Right cardiac atrium (tissue), 5 donors: ENCODE measurements at regions not wholly inside any gene's neighbourhood (a gene's known extent, or its start where the extent isn't known, plus 50 kb on each side); places are given as distances from the start of the nearest gene placed in this dataset.
"Not testable (repeated sequence)": the region's sequence is repeated elsewhere in the genome, so short reads cannot be mapped to it uniquely, and the experiment has no call there.

Experiments
- ATAC-seq, 2 donors: fragments of 200-7000 bp; cut with Tn5 transposase; one replicate each; pipeline versions ENCODE4 v1.8.0 to v1.9.1; 2020; ENCODE audit warnings: moderate library complexity in 2 of 2, mild to moderate bottlenecking in 1 of 2
- DNase-seq, 3 donors: peaks; one replicate each; pipeline ENCODE4 v3.0.0-alpha.2; 2020
- H3K27ac ChIP-seq: one replicate; pipeline ENCODE4 v1.5.1; 2013; ENCODE audit warnings: mild to moderate bottlenecking, low read length, control low read depth, moderate library complexity
- H3K27me3 ChIP-seq: one replicate; pipeline ENCODE4 v1.6.1; 2013; ENCODE audit not compliant: control insufficient read depth, insufficient read depth
- H3K4me1 ChIP-seq: one replicate; pipeline ENCODE4 v1.6.1; 2013; ENCODE audit warnings: low read length; ENCODE audit not compliant: control insufficient read depth, insufficient read depth
- H3K4me3 ChIP-seq: one replicate; pipeline ENCODE4 v1.5.1; 2013; ENCODE audit warnings: low read length, control low read depth
- H3K9me3 ChIP-seq: one replicate; pipeline ENCODE4 v1.6.1; 2013; ENCODE audit warnings: low read length; ENCODE audit not compliant: control insufficient read depth
- WGBS: extraction: QIAGEN DNeasy Blood & Tissue Kit; methylation state at CpG from one replicate; pipeline ENCODE4 v1.1.7; 2013; 5-methylcytosine and 5-hydroxymethylcytosine counted together
- intact Hi-C, 4 donors: fragments of 100-400 bp; cut with DNase I; formaldehyde crosslinking; loops; one replicate each; pipeline versions ENCODE4 v1.11.0 to v1.14.0; 2022 to 2023
- donor health status: healthy with polysubstance abuse.
- donor health status: DM: no; HTN: yes; CAD: no.
- donor health status: DM: no; HTN: no; CAD: no.
- donor health status: DM: no; HTN: yes; CAD: no; lungs with severe emphysema.
- donor health status: DM: yes; HTN: yes; CAD: no.

DNA sequence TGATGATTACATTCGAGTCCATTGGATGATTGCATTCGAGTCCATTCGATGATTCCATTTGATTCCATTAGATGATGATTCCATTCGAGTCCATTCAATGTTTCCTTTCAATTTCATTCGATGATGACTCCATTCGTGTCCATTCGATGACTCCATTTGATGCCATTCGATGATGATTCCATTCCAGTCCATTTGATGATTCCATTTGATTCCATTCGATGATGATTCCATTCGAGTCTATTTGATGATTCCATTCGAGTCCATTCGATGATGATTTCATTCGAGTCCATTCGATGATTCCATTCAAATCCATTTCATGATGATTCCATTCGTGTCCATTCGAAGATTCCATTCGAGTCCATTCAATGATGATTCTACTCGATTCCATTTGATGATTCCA is 1109.7 kb downstream of the RPIA start:
- H3K4me3 ChIP-seq, H3K4me1 ChIP-seq, H3K27me3 ChIP-seq, DNase-seq, intact Hi-C loops, H3K27ac ChIP-seq, H3K9me3 ChIP-seq, ATAC-seq: not testable (repeated sequence)
- 73% methylated on average over 18 of the region's 18 CpGs for WGBS

DNA sequence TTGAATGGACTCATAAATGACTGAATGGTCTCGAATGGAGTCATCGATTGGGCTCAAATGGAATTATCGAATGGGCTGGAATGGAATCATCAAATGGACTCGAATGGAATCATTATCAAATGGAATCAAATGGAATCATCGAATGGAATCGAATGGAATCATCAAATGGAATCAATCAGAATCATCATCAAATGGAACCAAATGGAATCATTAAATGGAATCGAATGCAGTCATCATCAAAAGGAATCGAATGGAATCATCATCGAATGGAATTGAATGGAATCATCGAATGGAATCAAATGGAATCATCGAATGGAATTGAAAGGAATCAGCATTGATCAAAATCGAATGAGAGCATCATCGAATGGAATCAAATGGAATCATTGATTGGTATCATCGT is 1114.9 kb downstream of the RPIA start:
- H3K9me3 ChIP-seq, intact Hi-C loops, H3K27me3 ChIP-seq, H3K27ac ChIP-seq, ATAC-seq, H3K4me3 ChIP-seq, H3K4me1 ChIP-seq, DNase-seq: not testable (repeated sequence)
- WGBS, result 78% methylated on average over 14 of the region's 14 CpGs

- ATAC-seq (no peak), DNase-seq (no peak)
- WGBS, result 73% methylated on average over 11 of the region's 11 CpGs
- Histone ChIP-seq H3K4me3 (no peak overlapping the region), H3K4me1 (no peaks in the 10 kb centered on the region), H3K27me3 (no peaks in the 10 kb centered on the region), H3K27ac (no peak overlapping the region), H3K9me3 (no peaks in the 10 kb centered on the region)
- intact Hi-C loops, result no loop called here
Measured at GRCh38 chr2:89811295-89811694, 1119.8 kb downstream of the RPIA start.

DNA sequence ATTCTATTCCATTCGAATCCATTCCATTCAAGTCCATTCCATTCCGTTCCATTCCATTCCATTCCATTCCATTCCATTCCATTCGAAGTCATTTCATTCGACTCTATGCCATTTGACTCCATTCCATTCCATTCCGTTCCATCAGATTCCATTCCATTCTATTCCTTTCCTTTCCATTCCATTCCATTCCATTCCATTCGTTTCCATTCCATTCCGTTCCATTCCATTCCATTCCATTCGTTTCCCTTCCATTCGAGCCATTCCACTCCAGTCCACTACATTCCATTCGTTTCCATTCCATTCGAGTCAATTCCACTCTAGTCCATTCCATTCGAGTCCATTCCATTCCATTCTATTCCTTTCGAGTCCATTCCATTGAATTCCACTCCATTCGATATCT is 1120.4 kb downstream of the RPIA start:
- H3K9me3 ChIP-seq, intact Hi-C loops, H3K4me3 ChIP-seq, DNase-seq, H3K27me3 ChIP-seq, H3K27ac ChIP-seq, H3K4me1 ChIP-seq, ATAC-seq: not testable (repeated sequence)
- 70% methylated on average over 14 of the region's 14 CpGs for WGBS

- H3K27ac ChIP-seq, H3K9me3 ChIP-seq, DNase-seq, intact Hi-C loops, H3K27me3 ChIP-seq, H3K4me1 ChIP-seq, ATAC-seq, H3K4me3 ChIP-seq: not testable (repeated sequence)
- WGBS, result 81% methylated on average over 16 of the region's 16 CpGs
Measured at GRCh38 chr2:89814359-89814758, 1122.9 kb downstream of the RPIA start.

- Histone ChIP-seq H3K4me3 (no peak overlapping the region), H3K27ac (no peak overlapping the region), H3K27me3 (no peaks in the 10 kb centered on the region), H3K9me3 (no peaks in the 10 kb centered on the region), H3K4me1 (no peaks in the 10 kb centered on the region)
- DNase-seq (no peak), ATAC-seq (no peak)
- WGBS, result 78% methylated on average over 12 of the region's 12 CpGs
- intact Hi-C loops, result no loop called here
Measured at GRCh38 chr2:89818873-89819272, 1127.4 kb downstream of the RPIA start.

GRCh38 chr2:89819809-89820208 is 1128.3 kb downstream of the RPIA start:
- intact Hi-C loops, result no loop called here
- H3K27me3 ChIP-seq, result no peaks in the 10 kb centered on the region
- ATAC-seq (no peak), DNase-seq (no peak)
- no peaks in the 10 kb centered on the region for H3K9me3 ChIP-seq
- H3K27ac ChIP-seq, result no peak overlapping the region
- H3K4me1 ChIP-seq, result no peaks in the 10 kb centered on the region
- 82% methylated on average over 2 of the region's 2 CpGs for WGBS
- H3K4me3 ChIP-seq, result no peak overlapping the region

DNA sequence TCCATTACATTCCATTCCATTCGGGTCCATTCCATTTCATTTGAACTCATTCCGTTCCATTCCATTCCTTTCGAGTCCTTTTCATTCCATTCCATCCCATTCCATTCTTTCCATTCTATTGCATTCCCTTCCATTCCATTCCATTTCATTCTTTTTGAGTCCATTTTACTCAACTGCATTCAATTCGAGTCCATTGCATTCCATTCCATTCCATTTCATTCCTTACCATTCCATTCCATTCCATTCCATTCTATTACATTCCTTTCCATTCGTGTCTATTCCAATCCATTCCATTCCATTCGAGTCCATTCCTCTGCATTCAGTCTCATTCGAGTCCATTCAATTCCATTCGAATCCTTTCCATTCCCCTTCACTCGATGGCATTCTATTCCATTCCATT is 1128.8 kb downstream of the RPIA start:
- Histone ChIP-seq H3K27ac (no peak overlapping the region), H3K4me3 (no peak overlapping the region), H3K4me1 (no peaks in the 10 kb centered on the region), H3K27me3 (no peaks in the 10 kb centered on the region), H3K9me3 (no peaks in the 10 kb centered on the region)
- WGBS, result 63% methylated on average over 9 of the region's 9 CpGs
- intact Hi-C loops, result no loop called here
- DNase-seq, result no peak
- no peak for ATAC-seq

GRCh38 chr2:89821455-89821945 is 1130.0 kb downstream of the RPIA start:
- no peak overlapping the region for H3K27ac ChIP-seq
- ATAC-seq, result no peak
- H3K27me3 ChIP-seq, result no peaks in the 10 kb centered on the region
- no peak overlapping the region for H3K4me3 ChIP-seq
- intact Hi-C loops, result no loop called here
- no peak for DNase-seq
- 62% methylated on average over 8 of the region's 8 CpGs for WGBS
- no peaks in the 10 kb centered on the region for H3K4me1 ChIP-seq
- no peaks in the 10 kb centered on the region for H3K9me3 ChIP-seq

DNA sequence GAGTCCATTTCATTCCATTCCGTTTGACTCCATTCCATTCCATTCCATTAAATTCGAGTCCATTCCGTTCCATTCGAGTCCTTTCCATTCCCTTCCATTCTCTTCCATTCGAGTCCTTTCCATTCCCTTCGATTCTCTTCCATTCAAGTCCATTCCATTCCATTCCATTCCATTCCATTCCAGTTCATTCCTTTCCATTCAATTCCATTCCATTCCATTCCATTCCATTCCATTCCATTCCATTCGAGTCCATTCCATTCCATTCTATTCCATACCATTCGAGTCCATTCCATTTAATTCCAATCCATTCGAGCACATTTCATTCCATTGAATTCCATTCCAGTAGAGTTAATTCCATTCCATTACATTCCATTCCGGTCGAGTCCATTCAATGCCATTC is 1130.9 kb downstream of the RPIA start:
- H3K27ac ChIP-seq, ATAC-seq, H3K27me3 ChIP-seq, DNase-seq, H3K4me1 ChIP-seq, H3K4me3 ChIP-seq, H3K9me3 ChIP-seq, intact Hi-C loops: not testable (repeated sequence)
- 68% methylated on average over 11 of the region's 11 CpGs for WGBS

GRCh38 chr2:89823556-89823955 is 1132.1 kb downstream of the RPIA start:
- Histone ChIP-seq H3K27ac (no peak overlapping the region), H3K4me1 (no peaks in the 10 kb centered on the region), H3K4me3 (no peak overlapping the region), H3K27me3 (no peaks in the 10 kb centered on the region), H3K9me3 (no peaks in the 10 kb centered on the region)
- intact Hi-C loops, result no loop called here
- 65% methylated on average over 5 of the region's 5 CpGs for WGBS
- DNase-seq (no peak), ATAC-seq (no peak)

DNA sequence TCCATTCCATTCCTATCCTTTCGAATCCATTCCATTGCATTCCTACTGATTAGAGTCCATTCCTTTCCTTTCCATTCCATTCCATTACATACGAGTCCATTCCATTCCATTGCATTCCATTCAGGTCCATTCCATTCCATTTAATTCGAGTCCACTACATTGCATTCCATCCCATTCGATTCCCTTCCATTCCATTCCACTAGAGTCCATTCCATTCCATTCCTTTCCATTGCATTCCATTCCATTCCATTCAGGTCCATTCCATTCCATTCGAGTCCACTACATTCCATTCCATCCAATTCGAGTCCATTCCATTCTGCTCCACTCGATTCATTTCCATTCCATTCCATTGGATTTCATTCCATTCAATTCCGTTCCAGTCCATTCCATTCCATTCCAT is 1133.6 kb downstream of the RPIA start:
- Histone ChIP-seq H3K4me3 (no peak overlapping the region), H3K9me3 (peaks cover 3% of the 10 kb centered on the region), H3K4me1 (no peaks in the 10 kb centered on the region), H3K27me3 (no peaks in the 10 kb centered on the region), H3K27ac (no peak overlapping the region)
- ATAC-seq, result no peak
- DNase-seq, result no peak
- intact Hi-C loops, result no loop called here
- 75% methylated on average over 8 of the region's 8 CpGs for WGBS
